EL (cell line): ENCODE measurements at regions not wholly inside any gene's neighbourhood (a gene's known extent, or its start where the extent isn't known, plus 50 kb on each side); places are given as distances from the start of the nearest gene placed in this dataset.
"Not testable (repeated sequence)": the region's sequence is repeated elsewhere in the genome, so short reads cannot be mapped to it uniquely, and the experiment has no call there.

Source experiments
- DNase-seq: peaks from one replicate; pipeline ENCODE4 v3.0.0-alpha.2; 2016

DNA sequence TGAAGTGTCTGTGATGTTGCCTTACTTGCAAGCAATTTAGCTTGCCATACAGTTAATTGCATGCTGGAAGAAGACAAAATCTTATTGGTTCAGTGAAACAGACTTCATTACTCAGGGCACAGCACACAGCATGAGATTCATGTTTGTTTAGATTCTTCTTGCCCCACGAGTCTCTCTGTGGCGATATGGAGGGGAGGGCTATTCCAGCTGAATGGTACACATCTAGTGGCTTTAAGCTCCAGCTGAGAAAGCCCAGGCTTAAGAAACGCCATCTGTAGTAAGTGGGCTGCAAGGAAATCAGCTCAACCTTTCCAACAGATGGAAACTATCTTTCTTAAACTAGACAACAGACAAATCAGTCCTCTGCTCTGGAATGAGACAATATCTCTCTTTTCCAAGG is 1022.0 kb downstream of the NCAM2 start:
- no peak for DNase-seq

DNA sequence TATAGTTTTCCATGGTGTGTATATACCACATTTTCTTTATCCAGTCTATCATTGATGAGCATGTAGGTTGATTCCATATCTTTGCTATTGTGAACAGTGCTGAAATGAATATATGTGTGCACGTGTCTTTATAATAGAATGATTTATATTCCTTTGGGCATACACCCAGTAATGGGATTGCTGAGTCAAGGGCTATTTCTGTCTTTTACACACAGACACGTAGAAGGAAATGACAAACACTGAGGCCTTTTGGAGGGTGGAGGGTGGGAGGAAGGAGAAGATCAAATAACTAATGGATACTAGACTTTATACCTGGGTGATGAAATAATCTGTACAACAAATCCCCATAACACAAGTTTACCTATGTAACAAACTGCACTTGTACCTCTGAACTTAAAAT is 1025.7 kb downstream of the NCAM2 start:
- DNase-seq: not testable (repeated sequence)

DNA sequence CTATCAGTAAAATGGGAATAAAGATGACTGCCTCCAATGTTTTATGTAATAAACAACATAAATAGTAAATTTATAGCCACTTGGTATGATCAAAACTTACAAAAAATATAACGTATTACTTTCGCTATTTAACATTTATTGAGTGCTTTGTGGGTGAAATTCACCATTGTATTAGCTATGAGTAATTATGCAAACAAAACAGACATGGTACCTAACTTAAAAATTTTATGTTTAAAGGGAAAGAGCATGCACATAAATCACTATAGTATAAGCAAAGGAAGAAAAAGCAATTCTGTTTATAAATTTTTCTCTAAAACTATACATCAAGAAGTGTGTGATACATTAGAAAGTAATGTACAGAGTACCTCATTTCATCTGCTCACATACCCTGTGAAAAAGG is 1046.2 kb downstream of the NCAM2 start:
- no peak for DNase-seq

DNA sequence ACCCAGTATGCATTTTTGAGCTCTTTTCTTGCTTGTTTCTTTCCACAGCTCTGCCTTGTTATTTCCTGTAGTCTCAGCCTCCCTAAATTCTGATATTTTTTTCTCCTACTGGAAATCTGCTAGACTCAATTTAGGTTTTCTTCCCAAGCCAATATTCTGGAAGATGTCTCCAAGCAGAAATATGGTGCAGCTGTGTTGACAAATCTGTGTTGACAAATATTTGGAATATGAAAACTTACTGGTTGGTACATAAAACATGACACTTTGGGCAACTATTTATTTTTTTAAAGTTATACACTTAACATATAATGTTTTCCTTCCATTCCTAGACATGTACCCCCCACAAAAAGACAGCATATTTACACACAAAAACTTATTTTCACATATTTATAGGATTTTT is 1048.4 kb downstream of the NCAM2 start:
- no peak for DNase-seq

DNA sequence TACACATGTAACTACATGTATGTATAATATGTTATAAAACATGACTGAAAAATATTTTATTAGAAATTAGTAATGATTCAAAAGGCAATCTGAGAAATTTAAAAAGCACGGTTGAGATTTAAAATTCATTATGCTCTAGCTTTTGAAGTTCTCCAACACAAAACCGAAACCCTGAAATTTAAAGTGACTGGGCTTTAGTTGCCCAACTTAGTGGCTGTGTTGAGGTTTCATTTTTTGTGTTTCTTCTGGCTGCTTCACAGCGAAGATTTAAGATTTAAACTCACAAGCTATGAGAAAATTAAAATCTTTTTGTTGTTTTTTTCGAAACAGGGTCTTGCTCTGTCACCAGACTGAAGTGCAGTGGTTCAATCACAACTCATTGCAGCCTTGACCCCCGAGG is 1058.7 kb downstream of the NCAM2 start:
- DNase-seq: no peak

DNA sequence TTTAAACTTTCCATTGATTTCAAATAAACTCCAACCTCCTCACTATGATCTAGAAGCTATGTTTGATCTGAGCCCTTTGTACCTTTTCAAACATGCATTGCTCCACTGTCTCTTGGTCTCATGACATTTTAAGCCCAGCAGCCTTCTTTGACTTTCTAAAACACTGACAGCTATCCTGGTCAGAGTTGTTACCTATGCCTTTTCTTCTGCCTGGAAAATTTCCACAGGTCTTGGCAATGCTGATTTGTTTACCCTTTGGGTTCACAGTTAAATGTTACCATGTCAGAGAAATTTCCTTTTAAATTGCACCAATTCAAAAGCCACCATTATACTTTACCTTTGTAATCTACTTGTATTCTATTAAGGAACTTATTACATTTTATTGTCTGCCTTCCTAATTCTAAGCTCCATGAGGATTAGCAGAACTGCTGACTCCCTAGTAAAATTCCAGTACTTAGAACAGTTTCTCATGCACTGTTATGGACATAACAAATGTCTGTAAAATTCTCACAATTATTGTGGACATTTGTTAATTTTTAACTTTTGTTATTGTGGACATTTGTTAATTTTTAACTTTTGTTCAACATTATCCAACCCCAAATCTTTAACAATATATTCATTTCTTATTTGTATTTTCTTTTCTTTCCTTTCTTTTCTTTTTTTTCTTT is 1064.4 kb downstream of the NCAM2 start:
- no peak for DNase-seq

DNA sequence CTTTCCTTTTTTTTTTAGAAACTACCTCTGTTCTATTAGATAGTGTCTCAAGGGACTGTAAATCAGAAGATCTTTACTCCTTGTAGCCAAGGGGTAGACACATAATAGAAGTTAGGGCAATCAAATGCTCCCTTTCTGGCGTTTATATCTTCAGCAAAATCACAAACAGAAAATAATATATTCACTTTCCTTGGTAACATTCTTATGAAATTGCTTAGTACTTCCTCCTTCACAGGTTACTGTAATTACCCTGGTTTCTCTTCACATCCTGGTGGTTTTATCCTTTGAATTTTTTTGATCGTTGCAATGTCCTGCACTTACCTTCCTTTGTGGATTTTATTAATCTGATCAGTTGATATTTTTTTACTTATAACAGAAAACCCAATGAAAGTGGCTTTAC is 1064.9 kb downstream of the NCAM2 start:
- no peak for DNase-seq

DNA sequence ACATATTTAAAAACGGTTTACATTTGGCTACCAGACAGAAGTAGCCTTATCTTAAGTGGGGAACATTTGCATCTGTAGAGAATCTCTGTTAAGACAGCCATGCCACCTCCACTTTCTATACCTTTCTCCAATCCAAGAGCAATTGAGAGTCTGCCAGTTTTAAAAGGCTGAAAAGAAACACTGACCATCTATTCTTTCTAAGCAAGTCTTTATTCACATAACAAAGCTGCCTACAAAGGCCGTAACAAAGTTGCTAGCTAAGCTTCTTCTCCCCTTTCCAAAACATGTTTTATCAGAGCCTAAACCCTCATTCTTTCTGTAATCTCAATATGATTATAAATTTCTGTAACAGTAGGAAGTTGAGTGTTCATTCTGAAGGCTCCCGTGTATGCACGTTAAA is 1078.3 kb downstream of the NCAM2 start:
- DNase-seq: no peak

DNA sequence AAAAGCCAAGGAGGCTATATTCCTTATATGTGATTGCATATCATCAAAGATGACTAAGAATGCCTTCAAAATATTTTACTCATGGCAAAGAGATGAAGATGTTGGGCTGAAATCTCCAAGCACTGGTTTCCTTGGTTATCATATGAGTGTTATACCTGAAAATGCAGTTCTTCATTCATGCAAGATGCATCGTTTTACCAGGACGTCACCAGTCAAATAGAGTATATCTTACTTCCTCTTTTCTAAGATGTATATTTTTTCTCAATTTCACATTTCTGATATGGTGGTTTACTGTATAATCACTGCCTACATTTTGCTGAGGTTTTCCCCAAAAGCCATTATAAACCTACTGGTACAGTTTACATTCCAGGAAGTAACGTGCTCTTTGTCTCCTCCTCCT is 1085.7 kb downstream of the NCAM2 start:
- DNase-seq: no peak

DNA sequence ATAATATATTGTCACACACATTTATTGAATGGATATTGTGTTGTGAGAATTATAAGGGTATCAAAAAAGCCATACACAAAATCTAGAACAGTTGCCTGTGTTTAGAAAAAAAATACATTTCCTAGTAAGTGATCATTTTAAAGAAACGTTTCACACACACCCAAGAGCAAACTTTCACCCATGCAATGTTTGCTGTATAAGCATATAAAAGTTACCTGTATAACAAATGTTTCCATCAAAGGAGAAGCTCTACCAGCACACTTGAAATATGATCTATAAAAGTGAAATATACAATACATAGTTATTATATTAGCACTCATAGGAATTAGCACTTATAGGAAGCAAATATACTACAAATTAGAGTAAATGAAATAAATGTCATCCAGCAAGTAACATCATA is 1098.1 kb downstream of the NCAM2 start:
- DNase-seq: no peak

DNA sequence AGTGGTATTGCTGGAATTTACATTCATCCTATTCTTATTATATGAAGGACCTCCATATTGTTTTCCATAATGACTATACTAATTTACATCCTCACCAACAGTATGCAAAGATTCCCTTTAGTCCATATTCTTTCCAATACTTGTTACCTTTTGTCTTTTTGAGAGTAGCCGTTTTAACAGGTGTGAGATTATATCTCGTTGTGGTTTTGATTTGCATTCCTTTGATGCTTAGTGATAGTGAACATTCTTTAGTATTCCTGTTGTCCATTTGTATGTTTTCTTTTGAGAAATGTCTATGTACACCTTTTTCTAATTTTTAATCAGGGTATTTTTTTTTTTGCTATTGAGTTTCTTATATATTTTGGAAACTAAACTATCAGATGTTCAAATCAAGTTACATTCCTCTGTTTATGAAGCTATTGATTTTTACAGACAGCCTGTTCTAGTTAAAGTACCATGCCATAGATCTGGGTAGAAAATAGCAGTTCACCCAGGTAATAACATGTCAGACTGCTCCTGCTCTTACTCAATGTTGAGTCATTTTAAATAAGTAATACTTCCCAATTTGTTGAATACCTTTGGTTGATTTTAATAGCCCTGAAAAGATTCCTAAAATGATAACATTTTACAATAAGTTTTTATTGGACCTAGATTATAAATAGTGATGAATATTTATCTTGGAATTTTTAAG is 1108.7 kb downstream of the NCAM2 start:
- no peak for DNase-seq

DNA sequence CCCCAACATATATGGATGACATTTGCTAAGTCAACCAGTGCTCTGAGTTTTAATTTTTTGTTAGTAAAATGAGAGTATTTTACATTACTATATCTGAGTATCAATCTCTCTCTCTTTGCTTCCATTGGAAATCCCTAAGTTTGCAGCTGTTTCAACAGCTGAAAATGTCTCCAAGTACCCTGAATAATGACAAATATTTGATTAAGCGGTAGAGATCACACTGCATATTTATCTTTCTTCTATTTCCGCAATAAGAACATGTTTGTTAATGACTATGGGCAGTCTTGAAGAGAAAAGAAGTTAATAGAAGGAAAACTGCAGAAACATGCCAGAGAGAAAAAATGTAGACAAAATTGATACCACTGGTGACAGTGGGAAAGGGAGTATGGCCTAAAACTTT is 1117.5 kb downstream of the NCAM2 start:
- no peak for DNase-seq

DNA sequence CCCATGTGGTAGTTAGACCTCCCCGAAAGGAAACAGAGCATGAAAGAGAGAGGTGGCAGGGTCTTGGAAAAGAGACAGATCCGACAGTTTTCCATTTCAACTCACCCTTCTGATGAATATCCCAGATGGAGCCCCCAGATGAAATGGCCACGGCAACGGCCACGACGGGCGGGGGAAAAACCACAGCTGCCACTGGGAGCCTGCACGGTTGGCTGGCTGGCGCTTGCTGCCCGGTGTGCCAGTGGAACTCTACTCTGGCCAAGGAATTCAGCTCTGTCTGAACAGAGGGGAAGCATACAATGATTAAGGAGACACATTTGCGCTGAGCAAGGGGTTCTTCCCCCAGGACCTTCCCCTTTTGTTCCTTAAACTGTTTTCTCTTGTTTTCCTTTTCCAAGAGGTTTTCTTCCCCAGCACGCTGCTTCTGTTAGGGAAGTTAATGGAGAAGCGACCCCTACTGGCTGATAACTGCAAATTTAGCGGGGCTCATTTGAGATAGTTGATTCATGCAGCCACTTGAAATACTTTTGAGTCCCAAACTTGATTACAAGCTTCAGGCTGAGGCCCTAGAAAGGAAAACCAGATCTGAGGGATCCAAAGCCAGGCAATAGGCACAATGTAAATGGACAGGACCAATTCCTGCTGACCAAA is 1122.5 kb downstream of the NCAM2 start:
- DNase-seq: peak; percentile 2

DNA sequence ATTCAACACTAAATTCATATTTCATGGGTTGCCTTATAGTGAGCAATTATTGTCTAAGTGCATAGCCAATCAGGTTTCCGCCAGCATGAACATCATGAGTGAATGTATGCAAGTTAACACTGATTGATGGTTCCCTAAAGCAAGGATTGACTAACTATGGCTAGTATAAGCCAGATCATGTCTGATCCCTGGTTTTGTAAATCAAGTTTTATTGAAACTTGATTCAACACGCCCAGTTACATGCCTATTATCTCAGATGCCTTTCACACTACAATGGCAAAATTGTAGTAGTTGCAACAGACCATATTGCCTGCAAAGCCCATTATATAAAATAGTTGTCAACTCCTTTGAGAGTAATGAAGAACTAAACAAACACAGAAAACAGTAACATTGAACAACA is 1127.4 kb downstream of the NCAM2 start:
- no peak for DNase-seq

DNA sequence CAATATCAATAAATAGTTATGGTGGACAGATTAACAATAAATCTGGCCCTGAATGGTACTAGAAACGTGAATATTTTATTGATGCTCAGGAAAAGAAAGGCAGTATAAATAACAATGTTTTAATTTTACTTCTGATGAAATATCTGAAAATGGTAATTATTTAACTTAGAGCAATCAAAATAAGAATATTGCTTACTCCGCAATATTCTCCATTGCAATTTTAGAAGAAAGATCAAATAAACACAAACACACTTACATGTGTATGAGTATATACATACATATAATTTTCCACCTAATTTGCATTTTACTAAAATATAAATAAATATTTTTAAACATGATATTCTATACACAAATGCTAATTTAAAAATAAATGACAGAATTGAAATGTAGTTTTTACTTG is 1130.5 kb downstream of the NCAM2 start:
- DNase-seq: no peak

DNA sequence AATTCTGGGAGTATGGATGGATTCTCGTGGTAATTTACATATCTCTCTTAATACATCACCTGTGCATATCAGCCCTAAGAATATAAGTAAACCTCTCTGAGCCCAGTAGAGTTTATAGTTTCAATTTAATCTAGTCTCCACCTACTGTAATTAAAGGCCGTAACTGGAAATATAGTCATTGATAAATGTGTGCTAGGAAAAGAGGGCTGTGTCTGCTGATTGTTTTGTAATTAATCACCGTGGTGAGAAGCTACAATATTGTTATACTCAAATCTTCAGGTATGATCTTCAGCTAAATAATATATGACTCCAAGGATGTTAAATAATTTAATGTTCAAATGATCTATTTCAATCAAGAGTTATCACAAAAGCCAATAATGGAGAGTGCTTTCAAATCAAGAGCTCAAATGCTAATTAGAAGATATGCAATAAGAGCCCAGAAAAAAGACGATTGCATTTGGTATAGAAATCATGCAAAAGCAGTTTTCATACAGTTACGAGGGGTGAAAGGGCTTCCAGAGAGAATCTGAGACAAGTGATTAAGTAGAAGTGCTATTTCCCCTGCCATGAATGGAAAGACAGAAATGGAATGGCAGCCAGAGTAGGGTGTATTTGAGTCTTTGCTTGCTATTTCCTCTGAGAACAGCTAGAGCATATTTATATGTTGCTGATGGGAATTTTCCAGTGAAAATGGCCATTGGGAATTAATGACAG is 1134.3 kb downstream of the NCAM2 start:
- no peak for DNase-seq

DNA sequence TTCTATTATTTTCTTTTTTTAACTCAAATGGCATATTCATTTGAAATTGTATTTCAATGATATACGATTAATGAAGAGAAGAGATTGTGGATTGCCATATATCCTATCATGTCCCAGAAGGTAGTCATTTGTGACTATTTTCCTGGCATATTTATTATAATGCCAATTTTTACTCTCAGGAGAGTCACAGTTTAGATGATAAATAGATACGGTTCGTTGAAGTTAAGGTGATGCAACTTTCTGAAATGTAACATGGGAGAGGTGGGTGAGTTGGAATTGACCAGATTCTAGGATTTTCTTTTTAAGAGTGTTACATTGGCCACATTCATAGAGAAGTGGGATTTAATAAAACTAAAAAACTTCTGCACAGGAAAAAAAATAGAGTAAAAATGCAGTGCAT is 1138.5 kb downstream of the NCAM2 start:
- DNase-seq: no peak

DNA sequence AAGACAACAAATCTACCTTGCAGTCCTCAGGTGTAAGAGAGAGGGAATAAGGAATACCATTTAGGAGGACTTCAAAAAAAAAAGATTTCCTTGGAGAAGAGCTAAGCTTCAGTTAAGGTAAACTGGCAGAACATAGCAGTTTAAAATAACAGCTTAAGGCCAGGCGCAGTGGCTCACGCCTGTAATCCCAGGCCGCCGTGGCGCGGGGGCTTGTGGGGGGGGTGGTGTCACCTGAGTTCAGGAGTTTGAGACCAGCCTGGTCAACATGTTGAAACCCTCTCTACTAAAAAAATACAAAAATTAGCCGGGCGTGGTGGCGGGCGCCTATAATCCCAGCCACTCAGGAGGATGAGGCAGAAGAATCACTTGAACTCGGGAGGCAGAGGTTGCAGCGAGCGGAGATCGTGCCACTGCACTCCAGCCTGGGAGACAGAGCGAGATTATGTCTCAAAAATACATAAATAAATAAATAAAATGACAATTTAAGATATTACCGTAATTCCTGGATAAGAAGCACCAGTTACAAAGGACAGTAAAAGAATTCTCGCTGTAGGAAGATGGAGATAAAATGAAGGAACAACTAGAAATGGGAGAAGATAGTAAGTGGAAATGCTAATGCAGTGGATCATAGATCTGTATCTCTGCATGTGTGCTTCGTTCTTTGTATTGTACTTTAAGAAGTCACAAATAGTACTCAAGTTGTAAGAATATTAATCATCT is 1140.2 kb downstream of the NCAM2 start:
- no peak for DNase-seq

DNA sequence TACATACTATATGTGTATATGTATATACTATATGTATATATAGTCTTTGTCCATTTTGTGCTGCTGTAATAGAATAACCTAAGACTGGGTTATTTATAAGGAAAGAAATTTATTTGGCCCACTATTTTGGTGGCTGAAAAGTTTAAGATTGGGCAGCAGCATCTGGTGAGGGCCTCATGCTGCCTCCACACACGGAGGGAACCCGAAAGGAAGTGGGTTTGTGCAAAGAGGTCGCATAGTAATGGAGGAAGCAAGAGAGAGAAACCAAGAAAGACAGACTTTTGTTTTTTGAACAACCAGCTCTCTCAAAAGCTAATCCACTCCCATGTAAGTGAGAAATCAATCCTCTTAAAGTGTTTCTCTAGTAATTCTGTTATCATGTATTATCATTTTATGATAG is 1147.3 kb downstream of the NCAM2 start:
- no peak for DNase-seq

DNA sequence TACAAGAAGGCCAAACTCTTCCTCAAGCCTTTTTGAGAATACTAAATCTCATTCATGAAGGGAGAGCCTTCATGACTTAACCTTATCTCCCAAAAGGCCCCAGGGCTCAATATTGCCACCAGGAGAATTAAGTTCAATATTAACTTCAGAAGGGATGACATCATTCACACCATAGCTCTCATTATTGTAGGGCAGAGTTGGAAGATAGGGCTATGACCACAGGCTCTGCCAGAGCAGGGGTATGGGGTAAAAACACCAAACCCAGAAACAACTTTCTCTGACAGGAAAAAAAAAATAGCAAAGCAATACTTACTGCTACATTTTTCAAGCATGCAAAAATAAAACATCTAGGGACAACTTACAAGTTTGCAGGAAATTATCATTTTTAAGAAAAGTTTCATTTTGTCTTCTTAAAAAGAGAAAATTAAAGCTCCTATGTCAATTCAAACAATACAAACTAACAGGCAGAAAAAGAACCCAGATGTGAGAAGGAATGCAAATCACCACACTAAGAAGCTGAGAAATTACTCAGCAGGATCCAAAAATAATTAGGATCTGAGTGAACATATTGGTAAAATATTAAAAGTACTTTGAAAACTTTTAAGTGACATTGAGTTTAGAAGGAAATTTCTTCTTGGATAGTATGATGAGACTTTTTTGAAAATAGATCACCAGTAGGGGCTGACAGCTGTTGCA is 1156.5 kb downstream of the NCAM2 start:
- no peak for DNase-seq

DNA sequence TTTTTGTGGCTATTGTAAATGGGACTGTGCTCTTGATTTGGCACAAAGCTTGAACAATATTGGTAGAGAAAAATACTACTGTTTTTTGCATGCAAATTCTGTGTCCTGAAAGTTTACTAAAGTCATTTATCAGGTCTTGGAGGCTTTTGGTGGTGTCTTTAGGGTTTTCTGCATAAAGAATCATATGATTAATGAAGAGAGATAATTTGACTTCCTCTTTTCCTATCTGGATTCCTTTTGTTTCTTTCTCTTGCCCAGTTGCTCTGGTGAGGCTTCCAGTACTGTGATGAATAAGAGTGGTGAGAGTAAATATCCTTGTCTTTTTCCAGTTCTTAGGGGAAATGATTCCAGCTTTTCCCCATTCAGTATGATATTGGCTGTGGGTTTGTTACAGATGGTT is 1166.7 kb downstream of the NCAM2 start:
- DNase-seq: no peak

DNA sequence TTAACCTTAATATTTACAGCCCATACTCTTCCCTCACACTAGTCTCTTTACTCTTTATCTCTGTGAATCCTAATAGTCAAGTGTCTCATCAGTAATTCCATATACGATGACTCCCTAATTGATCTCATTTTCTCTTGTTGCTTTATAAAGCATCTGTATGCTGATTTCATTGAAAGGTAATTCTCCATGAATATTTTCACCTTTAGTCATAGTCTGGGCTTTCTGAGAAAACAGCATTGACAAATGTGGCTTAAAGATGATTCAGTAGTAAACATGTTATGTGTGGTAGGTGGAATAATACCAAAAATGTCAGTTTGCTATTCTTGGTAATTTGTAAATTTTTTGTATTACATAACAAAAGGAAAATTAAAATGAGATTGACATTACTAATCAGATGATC is 1176.5 kb downstream of the NCAM2 start:
- DNase-seq: no peak

DNA sequence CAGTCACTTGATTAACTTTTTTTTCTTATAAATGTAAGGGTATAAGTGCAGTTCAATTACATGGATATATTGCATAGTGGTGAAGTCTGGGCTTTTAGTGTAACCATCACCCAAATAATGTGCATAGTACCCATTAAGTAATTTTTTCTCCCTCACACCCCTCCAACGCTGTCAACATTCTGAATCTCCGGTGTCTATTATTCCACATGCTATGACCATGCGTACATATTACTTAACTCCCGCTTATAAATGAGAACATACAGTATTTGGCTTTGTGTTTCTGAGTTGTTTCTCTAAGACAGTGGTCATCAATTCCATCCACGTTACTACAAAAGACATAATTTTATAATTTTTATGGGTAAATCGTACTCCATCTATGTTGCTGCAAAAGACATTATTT is 1191.1 kb downstream of the NCAM2 start:
- no peak for DNase-seq
